ENCODE measurements at regions not wholly inside any gene's neighbourhood (a gene's known extent, or its start where the extent isn't known, plus 50 kb on each side); places are given as distances from the start of the nearest gene placed in this dataset.

DNA sequence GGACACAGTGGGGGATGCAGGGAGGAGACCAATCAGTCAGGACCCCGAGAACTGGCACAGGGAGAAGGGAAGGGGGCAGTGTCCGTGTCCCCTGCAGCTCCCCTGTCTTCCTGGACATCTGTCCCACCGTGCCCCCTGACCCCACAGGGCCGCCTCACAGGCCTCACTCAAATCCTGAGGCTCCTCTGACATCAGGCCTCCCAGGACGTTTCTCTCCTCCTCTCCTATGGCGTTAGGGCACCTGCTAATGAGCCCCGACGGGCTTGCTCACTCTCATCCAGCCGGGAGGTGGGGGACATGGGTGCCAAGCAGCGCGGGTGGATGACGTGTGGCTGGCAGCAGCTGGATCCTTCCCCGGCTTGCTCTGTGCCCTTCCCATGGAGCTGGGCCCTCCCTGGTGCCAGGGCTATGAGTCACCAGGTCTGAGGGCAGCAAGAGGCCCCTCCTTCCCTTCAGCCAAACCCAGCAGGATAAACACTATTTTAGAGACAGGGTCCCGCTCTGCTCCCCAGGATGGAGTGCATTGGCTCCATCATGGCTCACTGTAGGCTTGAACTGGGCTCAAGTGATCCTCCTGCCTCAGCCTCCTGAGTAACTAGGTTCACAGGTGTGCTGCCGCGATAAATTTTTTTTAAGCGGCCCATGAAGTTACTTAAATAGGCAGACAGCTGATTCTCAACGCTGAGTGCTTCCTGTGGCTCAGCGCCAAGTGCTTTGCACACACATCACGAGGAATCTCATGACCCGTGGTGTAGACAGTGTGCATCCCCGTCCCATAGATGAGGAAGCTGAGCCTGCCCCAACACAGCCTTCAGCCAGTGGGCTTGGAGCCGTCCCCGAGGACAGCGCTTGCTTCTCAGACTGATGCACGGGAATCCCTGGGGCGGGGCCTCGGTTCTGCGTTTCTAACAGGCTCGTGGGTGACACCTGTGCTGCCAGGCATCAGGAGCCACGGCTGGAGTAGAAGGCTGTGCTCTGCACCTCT lies 64.5 kb upstream of the HDAC4 start:
- DNase-seq (ENCODE audit: extremely low read depth, low read depth), result no peak
- TF ChIP-seq, protein P1, sequence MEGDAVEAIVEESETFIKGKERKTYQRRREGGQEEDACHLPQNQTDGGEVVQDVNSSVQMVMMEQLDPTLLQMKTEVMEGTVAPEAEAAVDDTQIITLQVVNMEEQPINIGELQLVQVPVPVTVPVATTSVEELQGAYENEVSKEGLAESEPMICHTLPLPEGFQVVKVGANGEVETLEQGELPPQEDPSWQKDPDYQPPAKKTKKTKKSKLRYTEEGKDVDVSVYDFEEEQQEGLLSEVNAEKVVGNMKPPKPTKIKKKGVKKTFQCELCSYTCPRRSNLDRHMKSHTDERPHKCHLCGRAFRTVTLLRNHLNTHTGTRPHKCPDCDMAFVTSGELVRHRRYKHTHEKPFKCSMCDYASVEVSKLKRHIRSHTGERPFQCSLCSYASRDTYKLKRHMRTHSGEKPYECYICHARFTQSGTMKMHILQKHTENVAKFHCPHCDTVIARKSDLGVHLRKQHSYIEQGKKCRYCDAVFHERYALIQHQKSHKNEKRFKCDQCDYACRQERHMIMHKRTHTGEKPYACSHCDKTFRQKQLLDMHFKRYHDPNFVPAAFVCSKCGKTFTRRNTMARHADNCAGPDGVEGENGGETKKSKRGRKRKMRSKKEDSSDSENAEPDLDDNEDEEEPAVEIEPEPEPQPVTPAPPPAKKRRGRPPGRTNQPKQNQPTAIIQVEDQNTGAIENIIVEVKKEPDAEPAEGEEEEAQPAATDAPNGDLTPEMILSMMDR (IDR thresholded peaks at IDR 0.05; ENCODE audit: low read depth, low read length), result no peak

DNA sequence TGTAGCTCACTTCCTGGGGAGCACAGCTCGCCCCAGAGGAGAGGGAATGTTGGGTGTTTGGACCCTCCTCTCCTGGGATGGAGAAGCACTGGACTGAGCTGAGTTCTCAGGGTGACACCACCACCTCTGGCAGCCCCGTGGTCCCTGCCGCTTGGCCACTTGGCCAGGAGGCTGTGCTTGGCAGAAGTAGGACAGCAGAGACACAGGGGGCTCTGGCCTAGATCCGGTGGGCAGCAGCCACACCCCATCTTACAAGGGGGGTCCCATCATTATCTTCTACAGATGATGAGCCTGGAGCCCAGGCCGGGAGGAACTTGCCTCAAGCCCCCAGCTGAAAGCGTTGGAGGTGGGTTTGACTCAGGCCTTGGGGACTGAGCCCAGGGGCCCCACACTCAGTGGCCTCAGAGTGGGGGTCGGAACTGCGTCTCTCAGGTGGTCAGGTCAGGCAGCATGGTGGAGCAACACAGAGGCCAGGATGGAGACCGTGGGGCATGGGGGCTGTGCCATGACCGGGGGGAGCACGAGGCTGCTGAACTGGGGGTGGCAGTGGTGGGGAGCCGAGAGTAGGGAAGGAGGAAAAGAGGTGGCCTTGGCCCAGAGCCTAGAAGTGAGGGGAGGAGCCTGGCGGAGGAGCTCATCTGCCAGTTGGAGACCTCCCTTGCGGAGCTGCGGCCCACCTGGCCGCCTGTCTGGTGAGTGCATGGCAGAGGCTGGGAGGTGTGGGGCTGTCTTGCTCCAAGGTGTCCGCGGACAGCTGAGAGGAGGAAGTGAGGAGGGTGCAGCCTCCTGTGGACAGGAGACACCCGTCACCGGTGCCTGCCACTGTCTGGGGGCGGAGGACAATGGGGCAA lies 63.6 kb upstream of the HDAC4 start:
- no peak for DNase-seq (ENCODE audit: extremely low read depth, low read depth)
- TF ChIP-seq, protein P1 (IDR thresholded peaks at IDR 0.05; ENCODE audit: low read depth, low read length), result no peak

DNA sequence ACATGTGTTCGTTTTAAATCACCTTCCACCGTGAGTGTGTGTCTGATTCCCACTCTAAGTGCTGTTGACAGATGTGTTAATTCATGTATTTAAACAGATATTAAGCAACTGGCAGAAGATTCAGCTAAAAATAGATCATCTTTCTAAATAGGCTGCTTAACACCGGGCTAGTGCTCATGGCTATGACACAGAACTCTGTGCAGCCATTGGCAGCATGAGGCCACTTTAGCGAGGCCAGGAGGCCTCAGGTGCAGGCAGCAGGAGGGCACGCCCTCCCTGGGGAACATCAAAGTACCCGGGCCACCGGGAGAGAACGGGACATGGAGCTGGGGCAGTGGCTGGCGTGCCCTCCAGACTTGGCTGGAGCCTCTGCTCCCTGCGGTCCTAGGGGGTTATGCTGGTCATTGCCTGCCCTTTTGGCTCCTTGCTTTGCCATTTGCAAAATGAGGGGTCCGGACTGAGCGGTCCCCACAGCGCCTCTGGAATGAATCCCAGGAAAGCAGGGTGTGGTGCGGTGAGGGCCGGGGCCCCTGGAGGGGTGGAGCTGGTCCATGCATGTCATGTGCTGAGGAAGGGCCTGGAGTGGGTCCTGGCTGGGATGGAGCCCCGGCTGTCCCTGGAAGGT lies 62.8 kb upstream of the HDAC4 start:
- no peak for DNase-seq (ENCODE audit: extremely low read depth, low read depth)
- TF ChIP-seq, protein P1 (IDR thresholded peaks at IDR 0.05; ENCODE audit: low read depth, low read length), result no peak

DNA sequence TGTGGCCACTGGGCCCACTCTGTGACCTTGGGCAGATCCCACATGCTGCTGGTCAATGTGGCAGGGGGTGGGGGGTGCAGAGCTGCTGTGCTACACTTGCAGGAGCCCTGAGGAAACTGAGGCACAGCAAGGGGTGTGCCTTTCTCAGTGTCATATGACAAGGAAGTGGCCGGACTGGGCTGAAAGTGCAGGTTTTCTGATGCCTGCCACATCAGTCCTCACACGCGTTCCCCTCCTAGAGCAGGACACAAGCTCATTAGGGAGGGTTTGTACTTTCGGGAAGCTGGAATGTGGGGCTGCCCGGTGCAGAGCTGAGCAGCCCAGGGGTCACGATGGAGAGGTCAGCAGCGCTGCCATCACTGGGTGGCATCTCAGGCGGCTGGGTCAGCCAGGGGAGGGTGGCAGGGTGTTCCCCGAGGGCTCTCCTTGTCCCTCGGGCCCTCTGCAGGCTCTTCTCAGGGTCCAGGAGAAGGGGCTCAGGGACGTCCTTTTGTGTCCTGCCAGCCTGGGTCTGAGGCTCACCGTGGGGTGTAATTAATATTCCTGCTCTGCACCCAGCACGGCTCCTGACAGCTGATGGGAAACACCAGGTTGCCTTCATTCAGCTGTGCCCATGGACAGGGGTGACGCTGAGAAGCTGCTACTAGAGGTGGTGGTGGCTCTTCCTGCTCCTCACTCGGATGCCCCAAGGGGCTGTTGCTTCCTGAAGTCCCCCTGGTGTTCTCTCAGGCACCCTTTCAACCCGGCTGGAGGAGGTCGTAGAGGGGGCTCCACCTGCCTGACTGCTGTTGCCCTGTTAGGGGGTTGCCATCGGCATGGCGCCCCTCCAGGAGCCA lies 62.1 kb upstream of the HDAC4 start:
- no peak for DNase-seq (ENCODE audit: extremely low read depth, low read depth)
- TF ChIP-seq, protein P1 (IDR thresholded peaks at IDR 0.05; ENCODE audit: low read depth, low read length), result no peak

DNA sequence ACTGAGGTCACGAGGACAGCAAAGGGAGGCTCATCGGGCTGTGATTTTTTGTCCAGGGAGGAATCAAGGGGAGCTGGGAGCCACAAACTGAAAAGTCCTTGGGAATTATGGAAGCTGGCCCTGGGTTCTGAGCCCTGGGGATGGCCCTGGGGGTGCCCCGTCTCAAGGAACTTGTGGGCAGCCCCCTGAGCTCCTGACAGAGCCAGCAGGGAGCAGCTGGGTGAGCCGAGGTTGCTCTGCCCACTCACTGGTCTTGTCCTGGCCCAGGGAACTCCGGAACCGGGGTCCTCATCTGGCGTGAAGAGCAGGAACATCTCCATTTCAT lies 61.3 kb upstream of the HDAC4 start:
- TF ChIP-seq, protein P1 (IDR thresholded peaks at IDR 0.05; ENCODE audit: low read depth, low read length), result no peak
- DNase-seq (ENCODE audit: extremely low read depth, low read depth), result no peak

DNA sequence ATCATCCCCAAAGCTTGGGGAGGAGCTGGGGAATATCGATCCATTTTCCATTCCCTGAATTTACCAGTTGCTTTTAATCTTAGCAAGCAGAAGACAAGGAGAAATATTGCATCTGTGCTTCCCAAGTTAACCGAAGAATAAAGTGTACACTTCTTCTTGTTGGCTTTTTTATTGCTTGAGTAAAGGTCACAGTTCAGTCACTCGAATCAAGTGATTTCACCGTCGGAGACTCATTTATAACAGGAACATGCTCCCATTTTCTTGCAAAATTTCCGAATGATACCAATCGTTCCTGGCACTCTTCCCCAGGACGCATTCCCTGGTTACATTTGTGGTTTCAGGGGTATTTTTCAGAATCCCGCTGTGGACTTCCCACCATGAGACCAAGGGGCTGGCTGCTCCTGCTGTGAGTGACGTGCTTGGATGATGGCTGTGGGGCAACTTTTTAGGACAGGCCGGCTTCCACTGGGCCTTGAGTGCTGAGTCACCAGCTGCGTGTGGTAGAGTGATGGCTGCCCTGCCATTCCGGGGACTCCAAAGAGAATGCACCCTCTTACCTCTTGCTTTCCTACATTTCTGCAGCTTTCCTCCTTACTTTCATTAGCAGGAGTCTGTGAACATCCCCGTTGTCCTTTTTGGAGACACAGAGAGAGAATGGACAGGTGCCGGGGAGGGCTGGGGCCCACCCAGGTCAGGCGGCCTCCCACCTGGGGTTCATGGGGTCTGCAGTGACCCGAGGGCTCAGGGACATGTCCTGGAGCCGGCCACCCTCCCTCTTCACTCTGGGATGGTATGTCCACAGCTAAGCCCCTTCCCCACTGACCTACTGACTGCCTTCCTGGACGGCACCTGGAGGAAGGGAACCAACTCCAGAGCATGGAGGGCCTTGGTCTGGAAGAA lies 60.7 kb upstream of the HDAC4 start:
- DNase-seq (ENCODE audit: extremely low read depth, low read depth), result no peak
- TF ChIP-seq, protein P1 (IDR thresholded peaks at IDR 0.05; ENCODE audit: low read depth, low read length), result no peak
